GM12873 (cell line): ENCODE measurements at regions not wholly inside any gene's neighbourhood (a gene's known extent, or its start where the extent isn't known, plus 50 kb on each side); places are given as distances from the start of the nearest gene placed in this dataset.

Source experiments
- CTCF ChIP-seq: IDR thresholded peaks from 2 replicates; pipeline ENCODE4 v1.5.1; 2012; ENCODE audit warnings: low read depth, mild to moderate bottlenecking, moderate library complexity, low read length, control low read depth; ENCODE audit not compliant: insufficient read depth; ENCODE audit errors: missing control alignments

GRCh38 chr1:70504176-70504820 lies 93.2 kb downstream of the CTH start:
- no peak for TF ChIP-seq CTCF

- no peak for TF ChIP-seq CTCF
Measured at GRCh38 chr1:70504821-70505193, 93.7 kb downstream of the CTH start.

- TF ChIP-seq CTCF: peak; percentile 69
Measured at GRCh38 chr1:70509996-70510876, 99.2 kb downstream of the CTH start.

GRCh38 chr1:70517444-70517843 lies 106.4 kb downstream of the CTH start:
- TF ChIP-seq CTCF: no peak

GRCh38 chr1:70518106-70518505 lies 107.0 kb downstream of the CTH start:
- TF ChIP-seq CTCF: no peak

- TF ChIP-seq CTCF: peak; percentile 80
Measured at GRCh38 chr1:70528590-70529333, 117.7 kb downstream of the CTH start.
